Hepatocyte (in vitro differentiated cells): ENCODE measurements at regions not wholly inside any gene's neighbourhood (a gene's known extent, or its start where the extent isn't known, plus 50 kb on each side); places are given as distances from the start of the nearest gene placed in this dataset.
"Not testable (repeated sequence)": the region's sequence is repeated elsewhere in the genome, so short reads cannot be mapped to it uniquely, and the experiment has no call there.

Source experiments
- DNase-seq: peaks from one replicate; pipeline ENCODE4 v3.0.0-alpha.2; 2016; ENCODE audit warnings: low spot score
- H2AFZ ChIP-seq: fragments of 200-600 bp; sonication (generic); 2 replicates; pipeline ENCODE4 v1.6.0; 2016; ENCODE audit warnings: antibody characterized with exemption, mild to moderate bottlenecking
- H3K27ac ChIP-seq: fragments of 200-600 bp; sonication (generic); 2 replicates; pipeline ENCODE4 v1.5.1; 2016; ENCODE audit warnings: mild to moderate bottlenecking
- H3K27me3 ChIP-seq: fragments of 200-600 bp; sonication (generic); 2 replicates; pipeline ENCODE4 v1.6.1; 2016
- H3K36me3 ChIP-seq: fragments of 200-600 bp; sonication (generic); replicated peaks from 2 replicates; pipeline ENCODE4 v1.5.1; 2016; ENCODE audit warnings: low read depth; ENCODE audit not compliant: insufficient read depth
- H3K4me1 ChIP-seq: fragments of 200-600 bp; sonication (generic); 2 replicates; pipeline ENCODE4 v1.5.1; 2016; ENCODE audit warnings: mild to moderate bottlenecking, moderate library complexity; ENCODE audit not compliant: insufficient read depth
- H3K4me2 ChIP-seq: fragments of 200-600 bp; sonication (generic); 2 replicates; pipeline ENCODE4 v1.6.0; 2016
- H3K4me3 ChIP-seq: fragments of 200-600 bp; sonication (generic); 2 replicates; pipeline ENCODE4 v1.5.1; 2016; ENCODE audit warnings: mild to moderate bottlenecking
- H3K79me2 ChIP-seq: fragments of 200-600 bp; sonication (generic); 2 replicates; pipeline ENCODE4 v1.6.0; 2017; ENCODE audit warnings: mild to moderate bottlenecking
- H3K9me2 ChIP-seq: fragments of 200-600 bp; sonication (generic); replicated peaks from 2 replicates; pipeline ENCODE4 v1.6.0; 2017; ENCODE audit warnings: mild to moderate bottlenecking; ENCODE audit not compliant: insufficient read depth
- H3K9me3 ChIP-seq: fragments of 200-600 bp; sonication (generic); 2 replicates; pipeline ENCODE4 v1.5.1; 2016; ENCODE audit warnings: low read depth, mild to moderate bottlenecking
- H4K20me1 ChIP-seq: fragments of 200-600 bp; sonication (generic); 2 replicates; pipeline ENCODE4 v1.6.0; 2016; ENCODE audit warnings: mild to moderate bottlenecking; ENCODE audit not compliant: insufficient read depth, poor library complexity, severe bottlenecking
- WGBS: methylation state at CpG from one replicate; pipeline ENCODE4 v1.1.6; 2016; ENCODE audit warnings: low lambda C conversion rate; ENCODE audit errors: missing lambda C conversion rate; 5-methylcytosine and 5-hydroxymethylcytosine counted together

GRCh38 chr5:34096033-34096432 lies 53.0 kb upstream of the C1QTNF3 start:
- not testable (repeated sequence) for H2AFZ ChIP-seq, H3K9me2 ChIP-seq, H3K4me3 ChIP-seq, H3K27me3 ChIP-seq, DNase-seq, H3K79me2 ChIP-seq, H3K27ac ChIP-seq, H3K4me2 ChIP-seq, H3K9me3 ChIP-seq, H4K20me1 ChIP-seq, H3K36me3 ChIP-seq, H3K4me1 ChIP-seq
- 100% methylated on average over 2 of the region's 2 CpGs for WGBS

- not testable (repeated sequence) for H3K27me3 ChIP-seq, H3K4me3 ChIP-seq
These were observed 56.9 kb upstream of the C1QTNF3 start for GRCh38 chr5:34099891-34100290.

DNA sequence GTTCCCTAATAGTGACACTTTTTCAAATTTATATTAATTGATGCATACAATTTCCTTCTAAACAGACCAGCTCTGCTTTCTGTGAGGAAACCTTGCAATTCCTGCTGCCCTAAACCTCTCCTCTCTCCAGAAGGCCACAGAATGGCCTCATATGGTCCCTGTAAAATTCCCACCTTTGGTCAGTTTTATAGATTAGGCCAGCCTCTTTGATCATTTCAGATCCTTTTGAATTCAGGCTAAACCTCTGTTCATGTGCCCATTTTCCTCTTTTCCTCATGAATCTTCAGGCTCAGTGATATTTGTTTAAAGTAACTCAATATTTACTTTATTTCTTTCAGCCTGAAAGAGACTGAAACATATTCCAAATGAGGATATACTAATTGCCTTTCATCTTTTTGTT lies 58.6 kb upstream of the C1QTNF3 start:
- H4K20me1 ChIP-seq, DNase-seq, H3K79me2 ChIP-seq, H3K4me2 ChIP-seq, H3K4me1 ChIP-seq, H3K9me3 ChIP-seq, H3K27ac ChIP-seq, H3K4me3 ChIP-seq, H3K9me2 ChIP-seq, H3K27me3 ChIP-seq, H3K36me3 ChIP-seq, H2AFZ ChIP-seq: not testable (repeated sequence)

More at GRCh38 chr5:34099891-34100290, 56.9 kb upstream of the C1QTNF3 start:
- H3K36me3 ChIP-seq, H3K9me2 ChIP-seq, H2AFZ ChIP-seq, H3K4me1 ChIP-seq, H3K4me2 ChIP-seq, H4K20me1 ChIP-seq, DNase-seq, H3K27ac ChIP-seq, H3K9me3 ChIP-seq, H3K79me2 ChIP-seq: not testable (repeated sequence)
- 92% methylated on average over 3 of the region's 3 CpGs for WGBS

DNA sequence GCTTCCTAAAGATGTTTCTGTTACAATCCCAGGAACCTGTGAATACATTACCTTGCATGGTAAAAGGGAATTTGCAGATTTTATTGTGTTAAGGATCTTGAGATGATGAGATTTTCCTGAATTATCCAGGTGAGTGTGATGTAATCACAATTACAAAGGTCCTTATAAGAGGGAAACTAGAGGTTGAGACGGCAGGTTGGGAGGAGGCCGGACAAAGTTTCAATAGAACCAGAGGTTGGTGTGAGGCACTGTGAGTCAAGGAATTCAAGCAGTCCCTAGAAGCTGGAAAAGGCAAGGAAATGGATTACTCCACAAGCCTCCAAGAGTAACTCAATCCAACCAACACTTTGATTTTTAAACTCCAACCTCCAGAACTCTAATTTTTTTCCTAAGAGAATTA lies 65.9 kb upstream of the C1QTNF3 start:
- not testable (repeated sequence) for H3K4me1 ChIP-seq, H3K9me3 ChIP-seq, H4K20me1 ChIP-seq, H2AFZ ChIP-seq, H3K79me2 ChIP-seq, DNase-seq, H3K36me3 ChIP-seq, H3K4me3 ChIP-seq, H3K27ac ChIP-seq, H3K9me2 ChIP-seq, H3K4me2 ChIP-seq, H3K27me3 ChIP-seq
- WGBS: 57% methylated on average over 1 of the region's 2 CpGs

DNA sequence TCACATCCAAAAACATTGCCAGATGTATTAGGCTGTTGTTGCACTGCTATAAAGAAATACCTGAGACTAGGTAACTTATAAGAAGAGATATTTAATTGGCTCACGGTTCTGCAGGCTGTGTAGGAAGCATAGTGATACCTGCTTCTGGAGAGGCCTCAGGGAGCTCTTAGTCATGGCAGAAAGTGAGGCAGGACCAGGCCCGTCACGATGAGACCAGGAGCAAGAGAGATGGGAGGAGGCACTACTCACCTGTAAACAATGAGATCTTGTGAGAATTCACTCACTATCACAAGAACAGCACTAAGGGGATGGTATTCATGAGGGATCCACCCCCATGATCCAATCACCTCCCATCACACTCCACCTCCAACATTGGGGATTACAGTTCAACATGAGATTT lies 81.3 kb upstream of the C1QTNF3 start:
- not testable (repeated sequence) for DNase-seq, H3K4me3 ChIP-seq, H3K27ac ChIP-seq, H3K36me3 ChIP-seq, H3K9me2 ChIP-seq, H2AFZ ChIP-seq, H3K27me3 ChIP-seq, H3K9me3 ChIP-seq, H3K79me2 ChIP-seq, H4K20me1 ChIP-seq, H3K4me2 ChIP-seq, H3K4me1 ChIP-seq
- 88% methylated on average over 3 of the region's 3 CpGs for WGBS

DNA sequence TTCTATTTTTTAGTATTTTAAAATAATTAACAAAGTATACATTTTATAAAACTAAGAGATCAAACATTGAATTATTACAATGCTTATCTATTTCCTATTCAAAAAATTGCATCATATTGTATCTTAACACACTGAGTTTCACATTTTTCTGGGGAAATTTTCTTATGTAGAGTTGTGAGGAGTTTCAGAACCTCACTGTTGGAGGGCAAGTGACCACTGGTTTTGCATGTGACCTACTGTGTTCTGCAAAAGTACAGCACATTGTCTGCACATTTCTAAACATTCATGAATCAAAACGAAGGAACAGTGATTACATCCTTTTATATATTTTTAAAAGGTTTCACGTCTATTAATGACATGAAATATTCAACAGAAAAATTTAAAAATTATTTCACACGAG lies 82.3 kb upstream of the C1QTNF3 start:
- H3K4me1 ChIP-seq, H3K4me2 ChIP-seq, H3K9me3 ChIP-seq, H3K36me3 ChIP-seq, DNase-seq, H3K4me3 ChIP-seq, H3K27me3 ChIP-seq, H3K79me2 ChIP-seq, H3K9me2 ChIP-seq, H2AFZ ChIP-seq, H3K27ac ChIP-seq, H4K20me1 ChIP-seq: not testable (repeated sequence)
- 89% methylated on average over 3 of the region's 3 CpGs for WGBS

GRCh38 chr5:34126741-34127140 lies 83.7 kb upstream of the C1QTNF3 start:
- H3K36me3 ChIP-seq, H4K20me1 ChIP-seq, H3K27ac ChIP-seq, H2AFZ ChIP-seq, H3K4me2 ChIP-seq, H3K4me1 ChIP-seq, H3K9me3 ChIP-seq, H3K79me2 ChIP-seq, H3K27me3 ChIP-seq, H3K4me3 ChIP-seq, H3K9me2 ChIP-seq, DNase-seq: not testable (repeated sequence)
- 95% methylated on average over 3 of the region's 3 CpGs for WGBS

GRCh38 chr5:34127818-34128217 lies 84.8 kb upstream of the C1QTNF3 start:
- 97% methylated on average over 3 of the region's 3 CpGs for WGBS
- not testable (repeated sequence) for H3K27ac ChIP-seq, H3K4me1 ChIP-seq, H4K20me1 ChIP-seq, H3K9me3 ChIP-seq, H3K4me2 ChIP-seq, DNase-seq, H3K27me3 ChIP-seq, H3K36me3 ChIP-seq, H2AFZ ChIP-seq, H3K9me2 ChIP-seq, H3K4me3 ChIP-seq, H3K79me2 ChIP-seq

DNA sequence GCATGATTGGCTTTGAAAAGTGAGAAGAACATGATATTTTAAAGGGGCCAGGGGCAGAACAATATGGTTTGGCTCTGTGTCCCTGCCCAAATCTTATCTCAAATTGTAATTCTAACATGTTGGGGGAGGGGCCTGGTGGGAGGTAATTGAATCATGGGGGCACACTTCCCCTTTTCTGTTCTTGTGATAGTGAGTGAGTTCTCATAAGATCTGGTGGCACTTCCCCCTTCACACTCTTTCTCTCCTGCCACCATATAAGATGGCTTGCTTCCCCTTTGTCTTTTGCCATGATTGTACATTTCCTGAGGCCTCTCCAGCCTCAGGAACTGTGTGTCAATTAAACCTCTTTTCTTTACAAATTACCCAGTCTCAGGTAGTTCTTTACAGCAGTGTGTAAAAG lies 85.9 kb upstream of the C1QTNF3 start:
- H3K27ac ChIP-seq, H3K9me2 ChIP-seq, H3K4me3 ChIP-seq, H4K20me1 ChIP-seq, H3K36me3 ChIP-seq, DNase-seq, H3K4me1 ChIP-seq, H3K27me3 ChIP-seq, H3K9me3 ChIP-seq, H3K4me2 ChIP-seq, H3K79me2 ChIP-seq, H2AFZ ChIP-seq: not testable (repeated sequence)

- H3K79me2 ChIP-seq, H4K20me1 ChIP-seq, DNase-seq, H3K4me2 ChIP-seq, H2AFZ ChIP-seq, H3K36me3 ChIP-seq, H3K27me3 ChIP-seq, H3K9me2 ChIP-seq, H3K4me1 ChIP-seq, H3K9me3 ChIP-seq, H3K4me3 ChIP-seq, H3K27ac ChIP-seq: not testable (repeated sequence)
- WGBS: 71% methylated on average over 4 of the region's 4 CpGs
These were observed 112.0 kb upstream of the C1QTNF3 start for GRCh38 chr5:34154988-34155387.
